ENCODE measurements at regions not wholly inside any gene's neighbourhood (a gene's known extent, or its start where the extent isn't known, plus 50 kb on each side); places are given as distances from the start of the nearest gene placed in this dataset.

- no peak overlapping the region for H3K27ac ChIP-seq
- no peak for DNase-seq
- no peaks in the 10 kb centered on the region for H3K36me3 ChIP-seq
- 52 to 85% (median 73%) methylated on average over 2 to 8 of the region's 8 CpGs for WGBS, 5 donors
- no peak overlapping the region for H3K4me3 ChIP-seq
- no peaks in the 10 kb centered on the region for H3K9me3 ChIP-seq
- intact Hi-C loops (cut with DNase I; ENCODE audit: low total_unique reads) = no loop called here
- no peak for TF ChIP-seq POLR2A (IDR thresholded peaks at IDR 0.05)
- no peak for TF ChIP-seq CTCF (IDR thresholded peaks at IDR 0.05 in 8 of 11, conservative IDR thresholded peaks at IDR 0.05 in 3 of 11)
- H3K4me1 ChIP-seq = no peaks in the 10 kb centered on the region
- peaks cover 0 to 8% (median 0%) of the 10 kb centered on the region in 7 donors for H3K27me3 ChIP-seq (replicated peaks in 1 of 7)
Measured at GRCh38 chr10:121216721-121217181, 365.6 kb downstream of the WDR11 start.

GRCh38 chr10:121217331-121217730 lies 366.2 kb downstream of the WDR11 start:
- Histone ChIP-seq H3K27ac (no peak overlapping the region), H3K27me3 (replicated peaks in 1 of 7) (peaks cover 0 to 8% (median 0%) of the 10 kb centered on the region in 7 donors), H3K36me3 (no peaks in the 10 kb centered on the region), H3K9me3 (no peaks in the 10 kb centered on the region), H3K4me3 (no peak overlapping the region), H3K4me1 (no peaks in the 10 kb centered on the region)
- intact Hi-C loops (cut with DNase I; ENCODE audit: low total_unique reads) = no loop called here
- 55 to 80% (median 72%) methylated on average over 7 of the region's 7 CpGs for WGBS, 5 donors
- TF ChIP-seq CTCF (IDR thresholded peaks at IDR 0.05 in 8 of 11, conservative IDR thresholded peaks at IDR 0.05 in 3 of 11) (no peak), POLR2AphosphoS5 (IDR thresholded peaks at IDR 0.05) (no peak), POLR2A (IDR thresholded peaks at IDR 0.05) (no peak)
- DNase-seq = no peak

- WGBS, 5 donors = 82 to 93% (median 86%) methylated on average over 3 of the region's 3 CpGs
- H3K27me3 ChIP-seq (replicated peaks in 1 of 7) = peaks cover 0 to 8% (median 0%) of the 10 kb centered on the region in 7 donors
- intact Hi-C loops (cut with DNase I; ENCODE audit: low total_unique reads) = no loop called here
- H3K4me1 ChIP-seq = no peaks in the 10 kb centered on the region
- no peak for DNase-seq
- H3K27ac ChIP-seq = no peak overlapping the region
- no peaks in the 10 kb centered on the region for H3K9me3 ChIP-seq
- no peaks in the 10 kb centered on the region for H3K36me3 ChIP-seq
- TF ChIP-seq CTCF (IDR thresholded peaks at IDR 0.05 in 8 of 11, conservative IDR thresholded peaks at IDR 0.05 in 3 of 11) (no peak), POLR2AphosphoS5 (IDR thresholded peaks at IDR 0.05) (no peak), POLR2A (IDR thresholded peaks at IDR 0.05) (no peak)
- H3K4me3 ChIP-seq = no peak overlapping the region
Measured at GRCh38 chr10:121221072-121221471, 369.9 kb downstream of the WDR11 start.

- DNase-seq = no peak
- no peaks in the 10 kb centered on the region for H3K9me3 ChIP-seq
- no peak overlapping the region for H3K4me3 ChIP-seq
- TF ChIP-seq CTCF (IDR thresholded peaks at IDR 0.05 in 8 of 11, conservative IDR thresholded peaks at IDR 0.05 in 3 of 11) = no peak
- TF ChIP-seq POLR2AphosphoS5 (IDR thresholded peaks at IDR 0.05) = no peak
- no peak for TF ChIP-seq POLR2A (IDR thresholded peaks at IDR 0.05)
- H3K27ac ChIP-seq = no peak overlapping the region
- intact Hi-C loops (cut with DNase I; ENCODE audit: low total_unique reads) = no loop called here
- H3K4me1 ChIP-seq = no peaks in the 10 kb centered on the region
- WGBS, 5 donors = 76 to 85% (median 81%) methylated on average over 6 to 8 of the region's 8 CpGs
- no peaks in the 10 kb centered on the region for H3K36me3 ChIP-seq
- H3K27me3 ChIP-seq (replicated peaks in 1 of 7) = peaks cover 0 to 8% (median 0%) of the 10 kb centered on the region in 7 donors
Measured at GRCh38 chr10:121221991-121222390, 370.8 kb downstream of the WDR11 start.
